Heart left ventricle (tissue), 13 donors: ENCODE measurements at regions not wholly inside any gene's neighbourhood (a gene's known extent, or its start where the extent isn't known, plus 50 kb on each side); places are given as distances from the start of the nearest gene placed in this dataset.

Experiments used
- CTCF ChIP-seq, 12 donors: fragments of 200-600 bp; sonication (generic) in 4 of 12; IDR thresholded peaks; one replicate each; pipeline versions ENCODE4 v1.5.0 to v1.8.0; 2018 to 2022; ENCODE audit warnings: antibody characterized with exemption in 12 of 12, mild to moderate bottlenecking in 5 of 12
- POLR2A ChIP-seq, 2 donors: fragments of 450-650 bp; IDR thresholded peaks; one replicate each; pipeline ENCODE4 v1.6.1; 2017; ENCODE audit warnings: antibody characterized with exemption in 2 of 2, mild to moderate bottlenecking in 2 of 2, moderate library complexity in 2 of 2
- donor health status: ischemic (EF 13 %, LVEDD 7.1; RV severe dilation, severe dysfunction).
- donor health status: DM: no; HTN: yes; CAD: no.
- donor health status: DM: no; HTN: no; CAD: no.
- donor health status: ischemic (EF 25% LVEDD 6.9; RV normal size, moderate dysfunction).
- donor health status: ischemic (EF 25% LVEDD 5.7; RV mildly dilated, moderate dysfunction).
- donor health status: ischemic (EF 35%, LVEDD 5.7; RV mildly dilated, moderate dysfunction).
- donor health status: nonischemic (EF 11% LVEDD 7.7; RV severe dilation, severe dysfunction).
- donor health status: DM: yes; HTN: yes; CAD: no.
- donor health status: PGD.
- donor health status: ischemic (EF 29% LVEDD 5.4; RV normal size, mild dysfunction).
- donor health status: nonischemic (EF 23%, LVEDD 6.1; RV moderate dilation, normal function).

- TF ChIP-seq CTCF (IDR thresholded peaks at IDR 0.05): no peak
- no peak for TF ChIP-seq POLR2A (IDR thresholded peaks at IDR 0.05)
These were observed 255.9 kb upstream of the SPRED2 start for GRCh38 chr2:65688141-65688886.
